Glutamatergic neuron (in vitro differentiated cells): ENCODE measurements at regions not wholly inside any gene's neighbourhood (a gene's known extent, or its start where the extent isn't known, plus 50 kb on each side); places are given as distances from the start of the nearest gene placed in this dataset.

Experiments
- DNase-seq: peaks from one replicate; pipeline ENCODE4 v3.0.0; 2022
- H3K27ac Mint-ChIP-seq: one replicate; pipeline ENCODE4 v1.8.0; 2020; ENCODE audit warnings: mild to moderate bottlenecking, mixed read lengths, inconsistent platforms; ENCODE audit not compliant: unreplicated experiment
- H3K27me3 Mint-ChIP-seq: one replicate; pipeline ENCODE4 v1.8.0; 2020; ENCODE audit warnings: mild to moderate bottlenecking, moderate library complexity, mixed read lengths, inconsistent platforms; ENCODE audit not compliant: unreplicated experiment
- H3K36me3 Mint-ChIP-seq: one replicate; pipeline ENCODE4 v1.8.0; 2020; ENCODE audit warnings: mild to moderate bottlenecking, mixed read lengths, inconsistent platforms; ENCODE audit not compliant: unreplicated experiment
- H3K4me1 Mint-ChIP-seq: one replicate; pipeline ENCODE4 v1.8.0; 2020; ENCODE audit warnings: mild to moderate bottlenecking, low read depth, mixed read lengths, inconsistent platforms; ENCODE audit not compliant: unreplicated experiment
- H3K4me3 Mint-ChIP-seq: one replicate; pipeline ENCODE4 v1.8.0; 2020; ENCODE audit warnings: mild to moderate bottlenecking, mixed read lengths, inconsistent platforms; ENCODE audit not compliant: unreplicated experiment
- H3K9me3 Mint-ChIP-seq: one replicate; pipeline ENCODE4 v1.8.0; 2020; ENCODE audit warnings: mild to moderate bottlenecking, moderate library complexity, mixed read lengths, inconsistent platforms; ENCODE audit not compliant: unreplicated experiment
- CTCF ChIP-seq: fragments of 200-600 bp; sonication (generic); IDR thresholded peaks from one replicate; pipeline ENCODE4 v1.5.0; 2021; ENCODE audit not compliant: partially characterized antibody, unreplicated experiment

DNA sequence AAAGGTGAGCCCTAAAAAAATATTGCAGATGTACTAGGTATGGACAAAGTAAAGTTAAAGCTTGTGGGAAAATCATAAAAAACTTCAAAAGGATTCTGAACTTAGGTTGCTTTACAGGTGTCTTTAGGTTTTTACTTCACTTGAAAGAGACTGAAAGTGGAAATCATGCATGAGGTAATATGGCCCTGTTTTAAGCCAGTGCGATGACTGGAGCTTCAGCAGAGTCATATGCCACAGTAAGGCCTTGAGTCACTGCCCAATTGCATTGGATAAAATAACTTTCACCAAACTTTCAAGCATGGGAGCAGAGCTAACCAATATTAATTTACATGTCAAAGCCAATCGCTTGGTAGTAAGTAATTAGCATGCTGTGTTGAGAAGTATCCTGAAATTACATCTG, 63.9 kb upstream of the TMEM260 start:
- no peak for TF ChIP-seq CTCF
- Mint-ChIP-seq H3K9me3 (peaks cover 2% of the 10 kb centered on the region), H3K36me3 (no peaks in the 10 kb centered on the region)

GRCh38 chr14:56522403-56522802, 57.2 kb upstream of the TMEM260 start:
- H3K27me3 Mint-ChIP-seq: no peaks in the 10 kb centered on the region
- no peak overlapping the region for H3K4me3 Mint-ChIP-seq
- no peaks in the 10 kb centered on the region for H3K4me1 Mint-ChIP-seq
- no peak for DNase-seq
- H3K36me3 Mint-ChIP-seq: no peaks in the 10 kb centered on the region
- H3K27ac Mint-ChIP-seq: no peak overlapping the region
- no peaks in the 10 kb centered on the region for H3K9me3 Mint-ChIP-seq
- no peak for TF ChIP-seq CTCF

More for the DNA sequence above, 63.9 kb upstream of the TMEM260 start:
- Mint-ChIP-seq H3K4me3 (no peak overlapping the region), H3K27me3 (no peaks in the 10 kb centered on the region), H3K27ac (no peak overlapping the region), H3K4me1 (no peaks in the 10 kb centered on the region)
- DNase-seq: no peak

- Mint-ChIP-seq H3K4me1 (peaks cover under 1% of the 10 kb centered on the region), H3K9me3 (no peaks in the 10 kb centered on the region), H3K4me3 (no peak overlapping the region), H3K27me3 (no peaks in the 10 kb centered on the region), H3K36me3 (no peaks in the 10 kb centered on the region), H3K27ac (no peak overlapping the region)
- no peak for TF ChIP-seq CTCF
- no peak for DNase-seq
Measured at GRCh38 chr14:56524971-56525677, 54.5 kb upstream of the TMEM260 start.

GRCh38 chr14:56528927-56529326, 50.7 kb upstream of the TMEM260 start:
- no peaks in the 10 kb centered on the region for H3K36me3 Mint-ChIP-seq
- DNase-seq: no peak
- no peaks in the 10 kb centered on the region for H3K9me3 Mint-ChIP-seq
- no peaks in the 10 kb centered on the region for H3K27me3 Mint-ChIP-seq
- H3K27ac Mint-ChIP-seq: no peak overlapping the region
- TF ChIP-seq CTCF: no peak
- H3K4me1 Mint-ChIP-seq: peaks cover 2% of the 10 kb centered on the region
- no peak overlapping the region for H3K4me3 Mint-ChIP-seq
